Chondrocyte (in vitro differentiated cells): ENCODE measurements at regions not wholly inside any gene's neighbourhood (a gene's known extent, or its start where the extent isn't known, plus 50 kb on each side); places are given as distances from the start of the nearest gene placed in this dataset.

ENCODE experiments used
- DNase-seq: peaks from one replicate; pipeline ENCODE4 v3.0.0; 2021; ENCODE audit warnings: mixed read lengths, low spot score
- H3K27ac Mint-ChIP-seq: one replicate; pipeline ENCODE4 v1.8.0; 2021; ENCODE audit warnings: mild to moderate bottlenecking, moderate library complexity, mixed read lengths; ENCODE audit not compliant: unreplicated experiment
- H3K27me3 Mint-ChIP-seq: 2 replicates; pipeline ENCODE4 v1.8.0; 2021; ENCODE audit warnings: low read depth, mixed read lengths
- H3K36me3 Mint-ChIP-seq: 2 replicates; pipeline ENCODE4 v1.8.0; 2021; ENCODE audit warnings: low read depth, mixed read lengths
- H3K4me1 Mint-ChIP-seq: 2 replicates; pipeline ENCODE4 v1.8.0; 2021; ENCODE audit warnings: low read depth, mild to moderate bottlenecking, mixed read lengths
- H3K4me3 Mint-ChIP-seq: one replicate; pipeline ENCODE4 v1.8.0; 2021; ENCODE audit warnings: mild to moderate bottlenecking, moderate library complexity, mixed read lengths; ENCODE audit not compliant: unreplicated experiment
- H3K9me3 Mint-ChIP-seq: 2 replicates; pipeline ENCODE4 v1.8.0; 2021; ENCODE audit warnings: low read depth, mixed read lengths
- TF ChIP-seq, protein P1 (sequence below): fragments of 200-600 bp; sonication (generic); IDR thresholded peaks from 2 replicates; pipeline ENCODE4 v1.5.0; 2021; ENCODE audit warnings: antibody characterized with exemption, mild to moderate bottlenecking, moderate library complexity

DNA sequence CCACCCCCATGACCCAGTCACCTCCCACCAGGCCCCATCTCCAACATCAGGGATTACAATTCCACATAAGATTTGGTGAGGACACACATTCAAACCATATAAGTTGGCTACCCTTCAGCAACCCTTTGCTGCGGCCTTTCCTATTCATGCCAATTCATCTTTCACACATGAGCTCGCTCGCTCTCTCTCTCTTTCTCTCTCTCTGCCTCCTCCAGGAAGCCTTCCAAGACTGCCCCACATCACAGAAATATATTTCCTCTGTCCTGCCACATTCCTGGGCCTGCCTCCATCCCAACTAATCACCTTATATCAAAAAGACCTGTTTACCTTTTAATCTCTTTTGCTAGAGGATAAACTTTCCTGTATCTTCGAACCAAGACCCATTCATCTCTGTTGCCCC is 188.9 kb downstream of the TTC32 start:
- no peaks in the 10 kb centered on the region for H3K27me3 Mint-ChIP-seq
- TF ChIP-seq, protein P1, sequence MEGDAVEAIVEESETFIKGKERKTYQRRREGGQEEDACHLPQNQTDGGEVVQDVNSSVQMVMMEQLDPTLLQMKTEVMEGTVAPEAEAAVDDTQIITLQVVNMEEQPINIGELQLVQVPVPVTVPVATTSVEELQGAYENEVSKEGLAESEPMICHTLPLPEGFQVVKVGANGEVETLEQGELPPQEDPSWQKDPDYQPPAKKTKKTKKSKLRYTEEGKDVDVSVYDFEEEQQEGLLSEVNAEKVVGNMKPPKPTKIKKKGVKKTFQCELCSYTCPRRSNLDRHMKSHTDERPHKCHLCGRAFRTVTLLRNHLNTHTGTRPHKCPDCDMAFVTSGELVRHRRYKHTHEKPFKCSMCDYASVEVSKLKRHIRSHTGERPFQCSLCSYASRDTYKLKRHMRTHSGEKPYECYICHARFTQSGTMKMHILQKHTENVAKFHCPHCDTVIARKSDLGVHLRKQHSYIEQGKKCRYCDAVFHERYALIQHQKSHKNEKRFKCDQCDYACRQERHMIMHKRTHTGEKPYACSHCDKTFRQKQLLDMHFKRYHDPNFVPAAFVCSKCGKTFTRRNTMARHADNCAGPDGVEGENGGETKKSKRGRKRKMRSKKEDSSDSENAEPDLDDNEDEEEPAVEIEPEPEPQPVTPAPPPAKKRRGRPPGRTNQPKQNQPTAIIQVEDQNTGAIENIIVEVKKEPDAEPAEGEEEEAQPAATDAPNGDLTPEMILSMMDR = no peak
- H3K4me1 Mint-ChIP-seq = peaks cover 10% of the 10 kb centered on the region
- peaks cover 2% of the 10 kb centered on the region for H3K36me3 Mint-ChIP-seq
- H3K9me3 Mint-ChIP-seq = peaks cover 8% of the 10 kb centered on the region
- H3K4me3 Mint-ChIP-seq = no peak overlapping the region
- no peak for DNase-seq
- no peak overlapping the region for H3K27ac Mint-ChIP-seq

DNA sequence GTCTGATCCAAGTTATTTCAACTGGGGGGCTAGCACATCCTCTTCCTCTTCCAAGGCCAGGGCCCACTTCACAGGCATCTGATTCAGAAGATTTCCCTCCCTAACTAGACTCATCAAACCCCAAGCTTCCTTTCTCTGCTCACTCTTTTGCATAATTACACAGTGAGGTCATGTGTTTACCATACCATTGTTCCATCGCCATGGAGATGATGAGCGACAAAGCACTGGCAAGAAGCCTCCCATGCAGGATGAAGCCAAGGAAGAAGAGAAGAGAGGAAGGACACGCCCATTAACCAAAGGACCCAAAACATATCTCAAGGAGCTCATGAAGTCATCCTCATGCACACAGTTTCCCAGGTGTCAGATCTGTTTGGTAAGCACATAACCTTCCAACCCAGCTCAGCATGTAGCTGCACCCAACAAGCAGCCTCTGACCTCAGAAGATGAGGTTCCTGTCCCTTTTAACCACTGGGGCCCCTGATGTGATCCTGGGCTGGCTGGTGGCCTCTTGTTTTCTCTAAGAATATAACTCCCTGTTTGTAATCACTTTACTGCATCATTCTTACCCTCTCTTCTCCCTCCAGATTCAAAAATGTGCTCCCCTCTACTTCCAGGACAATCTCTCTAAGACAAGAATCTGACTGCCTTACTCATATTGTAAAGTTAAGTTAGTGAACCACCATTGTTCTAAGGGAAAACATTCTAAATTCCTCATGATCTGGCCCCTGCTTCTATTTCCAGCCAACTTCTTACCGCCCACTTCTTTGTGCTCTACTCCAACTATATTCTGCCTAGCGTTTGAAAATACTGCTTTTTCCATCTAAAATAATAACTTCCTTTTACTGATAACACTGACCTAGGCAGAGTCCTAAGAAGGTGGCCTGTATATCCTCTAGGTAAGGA is 190.1 kb downstream of the TTC32 start:
- Mint-ChIP-seq H3K9me3 (peaks cover 8% of the 10 kb centered on the region), H3K36me3 (peaks cover 2% of the 10 kb centered on the region), H3K4me3 (no peak overlapping the region), H3K27ac (peak overlapping the region; percentile 53), H3K4me1 (peaks cover 10% of the 10 kb centered on the region), H3K27me3 (no peaks in the 10 kb centered on the region)
- no peak for DNase-seq
- TF ChIP-seq, protein P1 = no peak

DNA sequence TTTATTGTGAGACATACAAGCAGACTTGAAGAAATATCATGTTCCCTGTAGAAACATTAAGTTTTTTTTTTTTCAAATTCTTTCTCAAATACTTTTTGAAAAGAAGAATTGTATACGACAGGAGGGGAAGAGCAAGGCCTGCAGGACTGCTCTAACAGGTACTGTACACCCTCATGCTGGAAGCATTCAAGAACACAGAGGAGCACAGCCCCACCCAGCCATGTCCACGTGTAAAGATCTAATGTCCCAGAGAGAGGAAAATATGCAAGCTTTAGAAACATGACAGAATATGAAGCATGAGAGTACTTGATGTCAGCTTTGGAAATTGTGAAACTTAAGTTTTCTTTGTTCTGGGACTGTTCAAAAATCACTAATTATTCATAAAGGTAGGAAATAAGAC is 191.6 kb downstream of the TTC32 start:
- H3K27ac Mint-ChIP-seq = no peak overlapping the region
- DNase-seq = no peak
- H3K27me3 Mint-ChIP-seq = no peaks in the 10 kb centered on the region
- TF ChIP-seq, protein P1 = no peak
- peaks cover 2% of the 10 kb centered on the region for H3K36me3 Mint-ChIP-seq
- no peak overlapping the region for H3K4me3 Mint-ChIP-seq
- H3K4me1 Mint-ChIP-seq = peaks cover 10% of the 10 kb centered on the region
- peaks cover 8% of the 10 kb centered on the region for H3K9me3 Mint-ChIP-seq

DNA sequence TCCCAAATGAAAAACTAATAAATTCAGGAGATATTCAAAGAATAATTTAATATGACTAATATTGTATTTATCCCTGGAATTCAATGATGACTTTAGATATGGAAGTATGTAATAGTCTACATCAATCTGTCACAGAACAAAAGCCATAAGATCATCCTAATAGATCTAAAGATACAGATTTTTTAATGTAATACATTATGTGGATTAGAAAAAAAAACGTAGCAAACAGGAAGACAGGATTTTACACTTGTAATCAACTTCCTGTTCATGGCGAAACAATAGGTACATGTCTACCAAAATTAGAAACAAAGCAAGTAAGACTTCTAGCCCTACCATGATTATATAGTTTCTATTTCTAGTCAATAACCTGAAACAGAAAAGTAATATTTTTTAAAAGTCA is 192.2 kb downstream of the TTC32 start:
- TF ChIP-seq, protein P1 = no peak
- H3K4me1 Mint-ChIP-seq = peaks cover 10% of the 10 kb centered on the region
- no peak for DNase-seq
- H3K9me3 Mint-ChIP-seq = peaks cover 8% of the 10 kb centered on the region
- H3K27ac Mint-ChIP-seq = no peak overlapping the region
- no peaks in the 10 kb centered on the region for H3K27me3 Mint-ChIP-seq
- no peak overlapping the region for H3K4me3 Mint-ChIP-seq
- H3K36me3 Mint-ChIP-seq = peaks cover 2% of the 10 kb centered on the region

DNA sequence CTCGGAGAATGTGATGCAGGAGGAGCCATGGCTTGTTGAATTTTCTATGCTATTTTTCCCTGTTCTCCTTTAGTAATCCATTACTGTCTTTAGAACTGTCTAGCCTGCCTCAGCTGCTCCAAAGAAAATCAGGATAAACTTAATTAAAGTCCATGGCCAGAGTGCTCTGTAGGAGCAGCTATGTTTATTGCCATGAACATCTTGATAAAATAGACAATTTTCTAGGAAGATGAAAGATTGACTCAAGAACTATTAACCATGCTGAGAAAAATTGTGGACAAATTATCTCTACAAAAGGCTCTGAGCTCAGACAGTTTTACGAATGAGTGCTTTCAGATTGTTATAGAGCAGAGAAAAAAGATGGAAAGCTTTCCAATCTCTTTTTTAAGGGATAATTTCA is 193.0 kb downstream of the TTC32 start:
- no peaks in the 10 kb centered on the region for H3K27me3 Mint-ChIP-seq
- no peak overlapping the region for H3K4me3 Mint-ChIP-seq
- TF ChIP-seq, protein P1 = no peak
- no peak overlapping the region for H3K27ac Mint-ChIP-seq
- H3K4me1 Mint-ChIP-seq = peaks cover 14% of the 10 kb centered on the region
- DNase-seq = no peak
- H3K36me3 Mint-ChIP-seq = peaks cover 2% of the 10 kb centered on the region
- peaks cover 8% of the 10 kb centered on the region for H3K9me3 Mint-ChIP-seq
